GM12878 (cell line): ENCODE measurements at regions not wholly inside any gene's neighbourhood (a gene's known extent, or its start where the extent isn't known, plus 50 kb on each side); places are given as distances from the start of the nearest gene placed in this dataset.

ENCODE experiments used
- ASH2L ChIP-seq: fragments of 300-600, 200-600 bp; sonication (generic); IDR thresholded peaks from 2 replicates; pipeline ENCODE4 v1.6.1; 2017; ENCODE audit warnings: low read depth, mild to moderate bottlenecking, borderline replicate concordance
- E2F8 ChIP-seq: fragments of 450-650 bp; IDR thresholded peaks from 2 replicates; pipeline ENCODE4 v1.6.1; 2018; ENCODE audit warnings: mild to moderate bottlenecking, low read depth, moderate library complexity; ENCODE audit not compliant: partially characterized antibody
- SIN3A ChIP-seq: IDR thresholded peaks from 2 replicates; pipeline ENCODE4 v1.6.1; 2012; ENCODE audit warnings: low read depth, low read length, improper control_type of control experiment
- SRF ChIP-seq, 2 experiments: IDR thresholded peaks; 2 replicates each; pipeline ENCODE4 v1.6.1; 2011; ENCODE audit warnings: low read depth in 2 of 2, low read length in 2 of 2, mild to moderate bottlenecking in 1 of 2, moderate library complexity in 1 of 2
- ZBTB11 ChIP-seq: fragments of 450-650 bp; formaldehyde crosslinking; IDR thresholded peaks from 2 replicates; pipeline ENCODE4 v1.5.0; 2022; ENCODE audit warnings: mild to moderate bottlenecking, missing genetic modification characterization
- ZNF592 ChIP-seq: fragments of 450-650 bp; IDR thresholded peaks from 2 replicates; pipeline ENCODE4 v1.6.1; 2017; ENCODE audit warnings: mild to moderate bottlenecking, moderate library complexity

GRCh38 chr19:31821346-31821745, 472.1 kb upstream of the TSHZ3 start (continued):
- TF ChIP-seq ZBTB11 (CRISPR knock-in tag) (no peak), ZNF592 (no peak), ASH2L (no peak), SIN3A (no peak), E2F8 (no peak), SRF (IDR thresholded peaks at IDR 0.05; ENCODE audit: low read depth in 2 of 2, low read length in 2 of 2) (no peak)
